GM18858 (cell line): ENCODE measurements at regions not wholly inside any gene's neighbourhood (a gene's known extent, or its start where the extent isn't known, plus 50 kb on each side); places are given as distances from the start of the nearest gene placed in this dataset.

ENCODE experiments used
- ATAC-seq: cut with Tn5 transposase; IDR thresholded peaks from one replicate; pipeline ENCODE4 v1.9.1; 2021; ENCODE audit not compliant: unreplicated experiment

- no peak for ATAC-seq
Measured at GRCh38 chr4:36704289-36704688, 422.9 kb downstream of the DTHD1 start.

- no peak for ATAC-seq
Measured at GRCh38 chr4:36709991-36710390, 428.6 kb downstream of the DTHD1 start.

GRCh38 chr4:36712013-36712412 is 430.6 kb downstream of the DTHD1 start:
- ATAC-seq: no peak

GRCh38 chr4:36716874-36717273 is 435.5 kb downstream of the DTHD1 start:
- ATAC-seq: no peak

GRCh38 chr4:36719425-36719824 is 438.0 kb downstream of the DTHD1 start:
- no peak for ATAC-seq

- no peak for ATAC-seq
Measured at GRCh38 chr4:36722986-36723385, 441.6 kb downstream of the DTHD1 start.

GRCh38 chr4:36734334-36734733 is 452.9 kb downstream of the DTHD1 start:
- no peak for ATAC-seq

GRCh38 chr4:36737691-36738090 is 456.3 kb downstream of the DTHD1 start:
- no peak for ATAC-seq

GRCh38 chr4:36740796-36741310 is 459.4 kb downstream of the DTHD1 start:
- no peak for ATAC-seq

- ATAC-seq: no peak
Measured at GRCh38 chr4:36747277-36748129, 466.1 kb downstream of the DTHD1 start.

GRCh38 chr4:36753048-36753447 is 471.6 kb downstream of the DTHD1 start:
- no peak for ATAC-seq

- no peak for ATAC-seq
Measured at GRCh38 chr4:36757580-36758311, 476.3 kb downstream of the DTHD1 start.

- no peak for ATAC-seq
Measured at GRCh38 chr4:36758312-36759178, 477.1 kb downstream of the DTHD1 start.

GRCh38 chr4:36761607-36762006 is 480.2 kb downstream of the DTHD1 start:
- ATAC-seq: no peak

GRCh38 chr4:36763814-36764213 is 480.7 kb upstream of the NWD2 start:
- no peak for ATAC-seq

- ATAC-seq: no peak
Measured at GRCh38 chr4:36767596-36767995, 476.9 kb upstream of the NWD2 start.

- ATAC-seq: no peak
Measured at GRCh38 chr4:36771411-36772153, 473.0 kb upstream of the NWD2 start.

GRCh38 chr4:36772154-36772516 is 472.4 kb upstream of the NWD2 start:
- no peak for ATAC-seq

GRCh38 chr4:36773467-36773866 is 471.1 kb upstream of the NWD2 start:
- no peak for ATAC-seq

GRCh38 chr4:36775544-36775943 is 469.0 kb upstream of the NWD2 start:
- no peak for ATAC-seq

GRCh38 chr4:36779601-36780000 is 464.9 kb upstream of the NWD2 start:
- ATAC-seq: no peak
